ENCODE measurements at regions not wholly inside any gene's neighbourhood (a gene's known extent, or its start where the extent isn't known, plus 50 kb on each side); places are given as distances from the start of the nearest gene placed in this dataset.

DNA sequence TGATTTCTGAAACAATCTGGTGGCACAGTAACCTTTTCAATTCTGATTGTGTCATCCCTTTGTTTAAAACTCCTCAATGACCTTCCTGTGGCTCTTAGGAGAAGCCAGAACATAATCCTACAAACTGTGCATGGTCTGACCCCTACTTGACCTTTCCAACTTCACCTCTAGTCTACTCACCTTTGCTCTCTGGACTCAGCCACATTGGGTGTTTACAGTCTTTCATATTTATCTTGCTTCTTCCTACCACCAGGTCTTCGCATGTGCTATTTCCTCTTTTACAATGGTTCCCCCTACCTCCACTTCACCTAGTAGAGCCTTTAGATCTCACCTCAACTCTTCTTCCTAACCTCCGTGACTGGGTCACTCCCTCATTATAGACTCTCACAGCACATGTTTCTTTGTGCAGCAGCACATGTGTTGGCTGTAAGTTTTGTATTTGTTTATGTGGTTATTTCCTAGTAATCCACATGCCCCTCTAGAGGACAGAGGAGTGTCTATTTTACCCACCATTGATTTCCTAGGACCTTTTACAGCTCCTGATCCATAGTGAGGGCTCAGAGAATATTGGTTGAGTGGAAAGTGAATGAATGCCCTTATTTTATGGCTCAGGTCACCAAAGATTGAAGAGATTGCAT, 320.8 kb upstream of the MEIS1 start:
- Mint-ChIP-seq H3K4me3 (no peak overlapping the region), H3K27me3 (no peaks in the 10 kb centered on the region), H3K27ac (no peak overlapping the region), H3K9me3 (peaks cover 0 to 8% (median 2%) of the 10 kb centered on the region in 8 donors), H3K4me1 (no peaks in the 10 kb centered on the region), H3K36me3 (no peaks in the 10 kb centered on the region)
- no peak for DNase-seq
- no peaks in the 10 kb centered on the region for H3K36me3 ChIP-seq (ENCODE audit: insufficient read depth, low read length)
- no peaks in the 10 kb centered on the region for H3K9me3 ChIP-seq (ENCODE audit: control insufficient read depth in 1 of 2, low read length in 2 of 2)
- POLR2A ChIA-PET (ENCODE audit: partially characterized antibody), result no interaction called here
- H3K4me1 ChIP-seq (ENCODE audit: insufficient read depth, low read length), result no peaks in the 10 kb centered on the region
- no peak overlapping the region for H3K27ac ChIP-seq (ENCODE audit: low read depth, low read length)
- intact Hi-C loops (cut with micrococcal nuclease), result no loop called here
- CTCF ChIA-PET (ENCODE audit: partially characterized antibody), result no interaction called here
- no peak overlapping the region for H3K4me3 ChIP-seq (ENCODE audit: low read length in 2 of 2)
- no peaks in the 10 kb centered on the region for H3K27me3 ChIP-seq (ENCODE audit: insufficient read depth, low read length)

- Mint-ChIP-seq H3K27me3 (no peaks in the 10 kb centered on the region), H3K4me1 (no peaks in the 10 kb centered on the region), H3K4me3 (no peak overlapping the region), H3K27ac (no peak overlapping the region), H3K36me3 (no peaks in the 10 kb centered on the region), H3K9me3 (peaks cover 0 to 7% (median under 1%) of the 10 kb centered on the region in 8 donors)
- Histone ChIP-seq H3K27ac (ENCODE audit: low read depth, low read length) (no peak overlapping the region), H3K4me1 (ENCODE audit: insufficient read depth, low read length) (no peaks in the 10 kb centered on the region), H3K4me3 (ENCODE audit: low read length in 2 of 2) (no peak overlapping the region), H3K36me3 (ENCODE audit: insufficient read depth, low read length) (no peaks in the 10 kb centered on the region), H3K27me3 (ENCODE audit: insufficient read depth, low read length) (no peaks in the 10 kb centered on the region), H3K9me3 (ENCODE audit: control insufficient read depth in 1 of 2, low read length in 2 of 2) (no peaks in the 10 kb centered on the region)
- intact Hi-C loops (cut with micrococcal nuclease), result no loop called here
- DNase-seq, result no peak
- ChIA-PET POLR2A (ENCODE audit: partially characterized antibody) (no interaction called here), CTCF (ENCODE audit: partially characterized antibody) (no interaction called here)
Measured at GRCh38 chr2:66111706-66112105, 323.2 kb upstream of the MEIS1 start.

DNA sequence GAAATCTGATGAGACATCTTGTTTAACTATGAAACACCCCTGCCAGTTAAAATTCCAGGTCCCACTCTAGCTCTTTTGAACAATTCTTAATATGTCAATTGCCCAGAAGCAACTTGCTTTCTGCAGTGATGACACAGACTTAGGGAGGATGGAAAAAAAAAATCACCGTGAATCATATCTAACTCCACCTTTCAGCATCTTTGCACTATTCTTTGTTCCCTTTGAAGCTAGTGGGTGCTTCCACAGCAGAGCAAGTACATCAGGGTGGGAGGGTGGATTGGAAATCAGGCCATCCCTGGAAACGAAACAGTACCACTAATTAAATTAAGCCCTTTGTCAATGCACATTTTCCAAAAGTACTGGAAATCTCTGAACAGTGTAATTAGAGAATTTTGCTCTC, 324.3 kb upstream of the MEIS1 start:
- H3K36me3 Mint-ChIP-seq, result no peaks in the 10 kb centered on the region

GRCh38 chr2:66110086-66110485, 324.8 kb upstream of the MEIS1 start:
- no peaks in the 10 kb centered on the region for H3K9me3 ChIP-seq (ENCODE audit: control insufficient read depth in 1 of 2, low read length in 2 of 2)
- DNase-seq, result no peak
- Mint-ChIP-seq H3K36me3 (no peaks in the 10 kb centered on the region), H3K9me3 (peaks cover 0 to 7% (median 0%) of the 10 kb centered on the region in 8 donors), H3K27me3 (no peaks in the 10 kb centered on the region), H3K27ac (no peak overlapping the region), H3K4me3 (no peak overlapping the region), H3K4me1 (no peaks in the 10 kb centered on the region)
- H3K4me3 ChIP-seq (ENCODE audit: low read length in 2 of 2), result no peak overlapping the region
- ChIA-PET POLR2A (ENCODE audit: partially characterized antibody) (no interaction called here), CTCF (ENCODE audit: partially characterized antibody) (no interaction called here)
- intact Hi-C loops (cut with micrococcal nuclease), result no loop called here
- no peak overlapping the region for H3K27ac ChIP-seq (ENCODE audit: low read depth, low read length)
- no peaks in the 10 kb centered on the region for H3K27me3 ChIP-seq (ENCODE audit: insufficient read depth, low read length)
- H3K36me3 ChIP-seq (ENCODE audit: insufficient read depth, low read length), result no peaks in the 10 kb centered on the region
- H3K4me1 ChIP-seq (ENCODE audit: insufficient read depth, low read length), result no peaks in the 10 kb centered on the region

More for the DNA sequence above, 324.3 kb upstream of the MEIS1 start:
- H3K4me1 Mint-ChIP-seq, result no peaks in the 10 kb centered on the region
- Histone ChIP-seq H3K9me3 (ENCODE audit: control insufficient read depth in 1 of 2, low read length in 2 of 2) (no peaks in the 10 kb centered on the region), H3K27ac (ENCODE audit: low read depth, low read length) (no peak overlapping the region), H3K36me3 (ENCODE audit: insufficient read depth, low read length) (no peaks in the 10 kb centered on the region), H3K4me3 (ENCODE audit: low read length in 2 of 2) (no peak overlapping the region), H3K27me3 (ENCODE audit: insufficient read depth, low read length) (no peaks in the 10 kb centered on the region), H3K4me1 (ENCODE audit: insufficient read depth, low read length) (no peaks in the 10 kb centered on the region)
- intact Hi-C loops (cut with micrococcal nuclease), result no loop called here
- POLR2A ChIA-PET (ENCODE audit: partially characterized antibody), result no interaction called here
- no peak overlapping the region for H3K27ac Mint-ChIP-seq
- H3K9me3 Mint-ChIP-seq, result peaks cover 0 to 7% (median under 1%) of the 10 kb centered on the region in 8 donors
- no peak for DNase-seq
- CTCF ChIA-PET (ENCODE audit: partially characterized antibody), result no interaction called here
- no peaks in the 10 kb centered on the region for H3K27me3 Mint-ChIP-seq
- H3K4me3 Mint-ChIP-seq, result no peak overlapping the region

GRCh38 chr2:66109419-66109818, 325.5 kb upstream of the MEIS1 start:
- Histone ChIP-seq H3K27me3 (ENCODE audit: insufficient read depth, low read length) (no peaks in the 10 kb centered on the region), H3K36me3 (ENCODE audit: insufficient read depth, low read length) (no peaks in the 10 kb centered on the region), H3K4me1 (ENCODE audit: insufficient read depth, low read length) (no peaks in the 10 kb centered on the region), H3K4me3 (ENCODE audit: low read length in 2 of 2) (no peak overlapping the region), H3K27ac (ENCODE audit: low read depth, low read length) (no peak overlapping the region), H3K9me3 (ENCODE audit: control insufficient read depth in 1 of 2, low read length in 2 of 2) (no peaks in the 10 kb centered on the region)
- H3K4me1 Mint-ChIP-seq, result no peaks in the 10 kb centered on the region
- no peak overlapping the region for H3K27ac Mint-ChIP-seq
- H3K27me3 Mint-ChIP-seq, result no peaks in the 10 kb centered on the region
- POLR2A ChIA-PET (ENCODE audit: partially characterized antibody), result no interaction called here
- no peaks in the 10 kb centered on the region for H3K36me3 Mint-ChIP-seq
- peaks cover 0 to 9% (median 0%) of the 10 kb centered on the region in 8 donors for H3K9me3 Mint-ChIP-seq
- no peak overlapping the region for H3K4me3 Mint-ChIP-seq
- no peak for DNase-seq
- CTCF ChIA-PET (ENCODE audit: partially characterized antibody), result no interaction called here
- intact Hi-C loops (cut with micrococcal nuclease), result no loop called here

- H3K9me3 ChIP-seq (ENCODE audit: control insufficient read depth in 1 of 2, low read length in 2 of 2), result no peaks in the 10 kb centered on the region
- Mint-ChIP-seq H3K4me3 (no peak overlapping the region), H3K36me3 (no peaks in the 10 kb centered on the region), H3K27ac (no peak overlapping the region), H3K27me3 (no peaks in the 10 kb centered on the region), H3K4me1 (no peaks in the 10 kb centered on the region), H3K9me3 (peaks cover 0 to 6% (median 3%) of the 10 kb centered on the region in 8 donors)
- no peak overlapping the region for H3K27ac ChIP-seq (ENCODE audit: low read depth, low read length)
- no peak overlapping the region for H3K4me3 ChIP-seq (ENCODE audit: low read length in 2 of 2)
- H3K36me3 ChIP-seq (ENCODE audit: insufficient read depth, low read length), result no peaks in the 10 kb centered on the region
- no peak for DNase-seq
- H3K4me1 ChIP-seq (ENCODE audit: insufficient read depth, low read length), result no peaks in the 10 kb centered on the region
- ChIA-PET CTCF (ENCODE audit: partially characterized antibody) (no interaction called here), POLR2A (ENCODE audit: partially characterized antibody) (no interaction called here)
- intact Hi-C loops (cut with micrococcal nuclease), result no loop called here
- no peaks in the 10 kb centered on the region for H3K27me3 ChIP-seq (ENCODE audit: insufficient read depth, low read length)
Measured at GRCh38 chr2:66105066-66105753, 329.7 kb upstream of the MEIS1 start.

- peaks cover 0 to 6% (median 3%) of the 10 kb centered on the region in 8 donors for H3K9me3 Mint-ChIP-seq
Measured at GRCh38 chr2:66103581-66103980, 331.3 kb upstream of the MEIS1 start.

More at GRCh38 chr2:66103581-66103980, 331.3 kb upstream of the MEIS1 start:
- Histone ChIP-seq H3K4me1 (ENCODE audit: insufficient read depth, low read length) (no peaks in the 10 kb centered on the region), H3K27me3 (ENCODE audit: insufficient read depth, low read length) (no peaks in the 10 kb centered on the region), H3K27ac (ENCODE audit: low read depth, low read length) (no peak overlapping the region), H3K9me3 (ENCODE audit: control insufficient read depth in 1 of 2, low read length in 2 of 2) (no peaks in the 10 kb centered on the region), H3K4me3 (ENCODE audit: low read length in 2 of 2) (no peak overlapping the region), H3K36me3 (ENCODE audit: insufficient read depth, low read length) (no peaks in the 10 kb centered on the region)
- CTCF ChIA-PET (ENCODE audit: partially characterized antibody), result no interaction called here
- Mint-ChIP-seq H3K36me3 (no peaks in the 10 kb centered on the region), H3K4me1 (no peaks in the 10 kb centered on the region), H3K4me3 (no peak overlapping the region), H3K27ac (no peak overlapping the region), H3K27me3 (no peaks in the 10 kb centered on the region)
- intact Hi-C loops (cut with micrococcal nuclease), result no loop called here
- POLR2A ChIA-PET (ENCODE audit: partially characterized antibody), result no interaction called here
- DNase-seq, result no peak

Data from CD4-positive, alpha-beta memory T cell (primary cell).